Left colon (tissue), 2 donors: ENCODE measurements at regions not wholly inside any gene's neighbourhood (a gene's known extent, or its start where the extent isn't known, plus 50 kb on each side); places are given as distances from the start of the nearest gene placed in this dataset.

Experiments used
- ATAC-seq: fragments of 200-7000 bp; cut with Tn5 transposase; one replicate; pipeline ENCODE4 v1.9.1; 2020; ENCODE audit warnings: mild to moderate bottlenecking, moderate library complexity
- DNase-seq, 2 donors: peaks; one replicate each; pipeline ENCODE4 v3.0.0-alpha.2; 2020
- intact Hi-C, 2 donors: fragments of 100-400 bp; cut with DNase I in 1 of 2; cut with micrococcal nuclease in 1 of 2; formaldehyde crosslinking; loops; one replicate each; pipeline versions ENCODE4 v1.11.2 to v1.14.0; 2022; cut with DNase I, micrococcal nuclease
- donor health status: DM: no; HTN: no; CAD: no.
- donor health status: DM: yes; HTN: yes; CAD: no.

- ATAC-seq: no peak
- intact Hi-C loops: no loop called here
- no peak for DNase-seq
These were observed 492.3 kb upstream of the PRMT6 start for GRCh38 chr1:106564192-106564591.

- intact Hi-C loops: no loop called here
- DNase-seq (no peak), ATAC-seq (no peak)
These were observed 488.1 kb upstream of the PRMT6 start for GRCh38 chr1:106568201-106568974.

DNA sequence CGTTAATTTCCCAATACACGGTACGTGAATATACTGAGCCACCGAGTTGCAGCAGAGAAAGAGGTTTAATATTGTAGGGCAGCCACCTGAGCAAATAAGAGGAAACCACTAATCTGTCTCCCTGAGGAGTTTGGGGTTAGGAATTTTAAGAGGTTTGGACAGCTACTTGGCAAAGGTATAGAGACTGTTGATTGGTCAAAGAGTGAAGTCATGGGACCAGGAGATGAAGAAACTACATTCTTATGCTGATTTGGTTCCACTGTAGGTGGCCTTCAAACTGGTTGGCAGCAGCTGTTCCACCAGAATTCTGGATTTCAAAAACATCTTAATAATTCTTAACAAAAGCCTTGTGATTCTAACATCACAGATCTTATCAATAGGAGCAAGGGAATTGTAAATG, 485.4 kb upstream of the PRMT6 start:
- DNase-seq (no peak), ATAC-seq (no peak)
- intact Hi-C loops: no loop called here

GRCh38 chr1:106584107-106584506, 472.4 kb upstream of the PRMT6 start:
- no peak for ATAC-seq
- DNase-seq: no peak
- intact Hi-C loops: no loop called here

GRCh38 chr1:106584676-106585075, 471.8 kb upstream of the PRMT6 start:
- DNase-seq (no peak), ATAC-seq (no peak)
- intact Hi-C loops: no loop called here

- no peak for DNase-seq
- ATAC-seq: no peak
- intact Hi-C loops: no loop called here
These were observed 455.8 kb upstream of the PRMT6 start for GRCh38 chr1:106600626-106601025.

GRCh38 chr1:106603616-106604015, 452.9 kb upstream of the PRMT6 start:
- intact Hi-C loops: no loop called here
- ATAC-seq (no peak), DNase-seq (no peak)

DNA sequence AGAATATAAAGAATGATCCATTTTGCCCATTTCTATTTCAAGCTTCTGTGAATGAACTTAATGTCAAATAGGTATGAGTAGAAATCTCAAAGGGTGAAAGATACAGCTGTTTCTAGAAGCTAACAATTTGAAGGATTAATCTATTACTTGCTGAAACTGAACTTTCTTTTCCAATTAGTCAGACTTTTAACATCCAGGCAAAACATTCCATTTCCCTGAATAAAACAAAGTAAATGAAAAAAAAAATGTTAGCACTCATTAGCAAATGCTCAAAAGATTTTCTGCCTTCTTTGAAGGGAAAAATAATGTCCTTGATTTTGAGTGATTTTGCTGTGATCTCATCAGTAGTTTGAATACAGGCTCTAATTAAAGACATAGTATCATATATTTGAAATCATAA, 447.6 kb upstream of the PRMT6 start:
- intact Hi-C loops: no loop called here
- no peak for ATAC-seq
- no peak for DNase-seq

DNA sequence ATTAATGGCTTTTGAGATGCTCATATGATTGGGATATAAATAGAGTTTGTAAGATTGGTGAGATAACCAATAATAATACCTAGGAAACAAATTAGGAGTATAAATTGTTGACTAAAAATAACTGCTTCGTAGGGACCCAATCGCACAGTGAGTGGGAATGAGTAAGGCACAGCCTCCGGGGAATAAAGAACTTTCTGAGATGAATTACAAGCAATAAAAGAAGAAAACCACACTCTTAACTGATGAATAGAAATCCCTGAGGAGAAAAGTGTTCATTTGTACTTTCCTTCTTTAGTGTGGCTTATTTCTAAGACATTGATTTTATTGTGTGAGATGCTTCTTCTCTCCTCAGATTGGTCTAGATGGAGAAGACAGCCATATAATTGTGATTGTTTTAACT, 443.4 kb upstream of the PRMT6 start:
- no peak for DNase-seq
- ATAC-seq: no peak
- intact Hi-C loops: no loop called here

- ATAC-seq (no peak), DNase-seq (no peak)
- intact Hi-C loops: no loop called here
These were observed 442.6 kb upstream of the PRMT6 start for GRCh38 chr1:106613861-106614260.

- ATAC-seq: no peak
- intact Hi-C loops: no loop called here
- no peak for DNase-seq
These were observed 441.0 kb upstream of the PRMT6 start for GRCh38 chr1:106615473-106615872.

DNA sequence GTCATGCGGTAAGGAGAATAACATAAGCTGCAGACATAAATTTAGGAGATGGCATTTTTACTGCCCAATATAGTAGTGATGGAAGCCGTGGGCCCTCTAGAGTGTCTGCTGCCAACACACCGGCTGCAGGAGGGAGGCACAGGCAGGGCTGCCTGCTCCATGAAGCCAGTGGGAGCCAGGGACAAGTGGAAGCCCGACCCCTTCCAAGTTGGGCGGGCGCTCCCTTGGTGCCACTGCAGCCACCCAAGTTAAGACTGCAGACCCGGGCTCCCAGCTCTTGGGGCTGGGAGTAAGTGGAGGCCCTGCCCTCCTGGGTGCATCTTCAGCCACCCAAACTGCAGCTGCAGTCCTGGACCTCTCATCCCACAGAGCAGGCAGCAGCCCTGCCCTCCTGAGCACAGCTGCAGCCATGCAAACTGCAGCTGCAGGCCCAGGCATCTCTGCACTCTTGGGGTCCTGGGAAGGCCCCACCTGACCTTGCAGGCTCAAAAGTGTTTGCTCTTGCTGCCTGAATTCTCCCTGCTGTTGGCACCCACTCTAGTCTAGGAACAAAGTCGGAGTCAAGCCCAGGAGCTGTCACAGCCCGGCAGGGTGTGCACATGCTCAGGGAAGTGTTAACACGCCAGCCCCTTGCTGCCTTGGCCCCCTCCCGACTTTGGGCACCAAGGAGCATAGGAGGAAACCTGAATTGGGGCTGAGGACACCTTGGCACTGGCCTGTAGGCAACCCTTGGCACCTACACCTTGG, 437.2 kb upstream of the PRMT6 start:
- intact Hi-C loops: no loop called here
- ATAC-seq: no peak
- no peak for DNase-seq

DNA sequence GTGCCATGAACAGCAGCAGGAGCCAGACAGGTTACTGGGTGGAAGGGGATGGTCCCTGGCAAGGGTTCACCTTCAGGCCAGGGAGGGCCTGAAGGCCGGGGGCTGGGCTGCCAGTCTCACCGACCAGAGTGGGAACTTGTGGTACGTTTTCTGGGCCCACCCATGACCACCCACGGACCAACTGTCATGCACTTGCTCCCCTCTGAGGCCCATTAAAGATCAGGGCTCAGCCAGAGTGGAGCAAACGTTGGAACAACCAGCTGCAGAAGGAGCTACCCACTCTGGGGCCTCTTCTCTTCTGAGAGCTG, 436.7 kb upstream of the PRMT6 start:
- ATAC-seq (no peak), DNase-seq (no peak)
- intact Hi-C loops: no loop called here

DNA sequence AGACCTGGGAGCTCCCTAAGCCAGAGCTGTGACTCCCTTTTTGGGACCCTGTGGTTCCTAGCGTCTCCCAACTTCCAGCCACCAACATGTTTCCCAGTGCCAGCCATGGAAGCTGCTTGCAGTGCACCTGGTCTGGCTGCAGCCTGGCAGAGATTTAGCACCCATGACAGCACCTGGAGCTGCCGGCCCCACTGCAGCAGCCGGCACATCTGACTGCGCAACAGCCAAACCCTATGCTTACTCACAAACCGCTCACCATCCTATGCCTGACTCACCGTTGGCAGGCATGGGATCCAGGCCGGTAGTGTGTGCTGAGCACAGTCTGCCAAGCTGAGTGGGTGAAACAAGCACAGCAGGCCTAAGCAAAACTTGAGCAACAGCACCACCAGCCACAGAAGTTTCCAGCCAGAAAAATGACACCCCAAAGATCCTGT, 435.9 kb upstream of the PRMT6 start:
- intact Hi-C loops: no loop called here
- ATAC-seq (no peak), DNase-seq (no peak)

DNA sequence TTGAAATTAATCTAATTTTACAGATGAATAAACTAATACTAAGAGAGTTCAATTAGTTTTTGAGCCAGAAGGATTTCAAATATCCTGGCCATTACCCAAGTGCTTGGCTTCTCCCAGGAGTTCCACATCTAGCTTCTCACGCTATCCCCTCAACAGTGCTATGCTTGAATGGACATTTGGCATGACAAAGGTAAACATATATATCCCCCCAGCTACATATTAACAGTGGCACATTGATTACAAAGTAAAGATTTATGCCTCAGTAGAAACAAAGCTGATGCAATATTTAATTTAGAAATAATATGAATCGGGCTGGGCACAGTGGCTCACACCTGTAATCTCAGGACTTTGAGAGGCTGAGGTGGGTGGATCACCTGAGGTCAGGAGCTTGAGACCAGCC, 434.6 kb upstream of the PRMT6 start:
- intact Hi-C loops: no loop called here
- no peak for ATAC-seq

DNA sequence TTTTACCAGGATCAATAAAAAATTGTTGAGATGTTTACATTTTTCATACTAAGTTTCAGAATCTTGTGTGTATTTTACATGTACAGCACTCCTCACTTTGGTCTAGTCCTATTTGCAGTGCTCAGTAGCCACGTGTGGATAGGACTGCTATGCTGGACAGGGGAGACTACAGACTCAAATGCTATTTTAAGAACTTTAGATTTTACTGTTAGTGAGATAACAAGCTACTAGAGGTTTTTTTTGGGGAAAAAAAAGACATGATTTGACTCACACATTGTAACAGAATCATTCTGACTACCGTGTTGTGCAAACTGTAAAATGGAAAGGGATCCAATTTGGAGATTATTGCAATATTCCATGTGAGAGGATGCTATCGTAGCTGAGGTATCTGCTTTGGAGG, 418.9 kb upstream of the PRMT6 start:
- ATAC-seq (no peak), DNase-seq (no peak)
- intact Hi-C loops: no loop called here

More for the DNA sequence above, 434.6 kb upstream of the PRMT6 start:
- no peak for DNase-seq

DNA sequence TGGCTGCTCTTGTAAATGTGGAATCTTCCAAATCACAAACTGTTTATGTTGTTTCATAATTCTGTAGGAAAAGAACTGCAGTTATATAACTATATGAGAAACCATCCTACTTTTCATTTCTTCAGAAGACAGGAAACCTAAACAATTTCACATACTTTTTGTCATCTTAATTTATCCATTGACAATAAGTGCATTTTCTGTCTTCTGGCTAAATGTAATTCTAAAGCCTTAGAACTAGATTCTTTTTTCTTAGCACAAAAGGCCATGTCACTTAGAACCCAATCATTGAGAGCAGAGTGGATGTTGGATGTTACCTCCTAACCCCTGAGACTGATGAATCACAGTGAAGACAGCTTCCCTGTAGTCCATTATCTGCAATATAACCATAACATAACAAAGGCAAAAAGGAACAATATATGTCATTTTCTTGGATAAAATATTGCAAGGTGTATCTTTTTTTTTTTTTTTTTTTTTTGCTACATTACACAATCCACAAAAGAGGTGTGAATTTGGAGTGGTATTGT, 410.2 kb upstream of the PRMT6 start:
- ATAC-seq (no peak), DNase-seq (no peak)
- intact Hi-C loops: no loop called here

- no peak for ATAC-seq
- DNase-seq: no peak
- intact Hi-C loops: no loop called here
These were observed 409.7 kb upstream of the PRMT6 start for GRCh38 chr1:106646816-106647215.

- intact Hi-C loops: no loop called here
- DNase-seq: no peak
- no peak for ATAC-seq
These were observed 405.3 kb upstream of the PRMT6 start for GRCh38 chr1:106651028-106651762.
